H1 (cell line): ENCODE measurements at regions not wholly inside any gene's neighbourhood (a gene's known extent, or its start where the extent isn't known, plus 50 kb on each side); places are given as distances from the start of the nearest gene placed in this dataset.

Experiments used
- CTCF ChIA-PET: fragments of 300-600 bp; sonication (Branson Sonifier 250); formaldehyde crosslinking; loops from one replicate; lab custom pipeline; 2021; ENCODE audit not compliant: partially characterized antibody; lab: Charles Lee
- POLR2A ChIA-PET: fragments of 300-600 bp; sonication (Branson Sonifier 250); formaldehyde crosslinking; loops from one replicate; lab custom pipeline; 2021; ENCODE audit warnings: inconsistent platforms; ENCODE audit not compliant: partially characterized antibody; lab: Charles Lee
- DNase-seq, 2 experiments: peaks; one replicate each; pipeline versions ENCODE4 v3.0.0 to v3.0.0-alpha.2; 2010 to 2022; ENCODE audit warnings: low spot score in 2 of 2, low read depth in 1 of 2, mixed read lengths in 1 of 2
- FAIRE-seq: peaks from 2 replicates; lab custom pipeline; 2011; peaks lifted over from hg19 to GRCh38; lab: Jason Lieb, UNC
- H2AFZ ChIP-seq: 2 replicates; pipeline ENCODE4 v1.8.1; 2012; ENCODE audit warnings: low read length, inconsistent platforms
- H2AK5ac ChIP-seq: 2 replicates; pipeline ENCODE4 v1.6.1; 2013; ENCODE audit warnings: low read depth, low read length
- H2BK120ac ChIP-seq: replicated peaks from 2 replicates; pipeline ENCODE3; 2013; ENCODE audit warnings: low read depth, low read length, inconsistent platforms
- H2BK12ac ChIP-seq: 2 replicates; pipeline ENCODE4 v1.6.1; 2013; ENCODE audit warnings: low read depth, low read length
- H2BK15ac ChIP-seq: 2 replicates; pipeline ENCODE4 v1.6.1; 2013; ENCODE audit warnings: low read length
- H2BK20ac ChIP-seq: 2 replicates; pipeline ENCODE4 v1.6.1; 2013; ENCODE audit warnings: low read length
- H2BK5ac ChIP-seq: 2 replicates; pipeline ENCODE4 v1.6.1; 2013; ENCODE audit warnings: low read depth, low read length
- H3K14ac ChIP-seq: 2 replicates; pipeline ENCODE4 v1.6.1; 2013; ENCODE audit warnings: inconsistent platforms; ENCODE audit not compliant: insufficient read length
- H3K18ac ChIP-seq: 2 replicates; pipeline ENCODE4 v1.6.1; 2013; ENCODE audit warnings: low read length; ENCODE audit errors: extremely low read depth
- H3K23ac ChIP-seq: 2 replicates; pipeline ENCODE4 v1.6.1; 2013; ENCODE audit warnings: inconsistent platforms; ENCODE audit not compliant: insufficient read length
- H3K23me2 ChIP-seq: 2 replicates; pipeline ENCODE4 v1.6.1; 2013; ENCODE audit warnings: low read depth, low read length
- H3K27ac ChIP-seq: 2 replicates; pipeline ENCODE4 v1.6.1; 2011; ENCODE audit warnings: low read depth, low read length, inconsistent platforms
- H3K27me3 ChIP-seq, 4 experiments: replicated peaks in 1 of 4; 1 replicate in 1 of 4; 2 replicates in 3 of 4; pipeline versions ENCODE4 v1.6.1 to v1.8.1; 2011 to 2013; ENCODE audit warnings: low read length in 3 of 4, mild to moderate bottlenecking in 3 of 4, inconsistent platforms in 2 of 4, mixed read lengths in 2 of 4, moderate library complexity in 1 of 4; ENCODE audit not compliant: control insufficient read depth in 3 of 4, insufficient read depth in 3 of 4; ENCODE audit errors: extremely low read depth in 1 of 4
- H3K36me3 ChIP-seq, 4 experiments: 2 replicates each; pipeline versions ENCODE4 v1.6.1 to v1.8.1; 2011 to 2013; ENCODE audit warnings: mild to moderate bottlenecking in 4 of 4, low read length in 3 of 4, moderate library complexity in 2 of 4, control low read depth in 1 of 4, inconsistent platforms in 1 of 4; ENCODE audit not compliant: insufficient read depth in 4 of 4, control insufficient read depth in 2 of 4
- H3K4ac ChIP-seq: replicated peaks from 2 replicates; pipeline ENCODE3; 2013; ENCODE audit warnings: low read length, low read depth, mixed read lengths, inconsistent platforms; ENCODE audit not compliant: insufficient read length
- H3K4me1 ChIP-seq, 4 experiments: replicated peaks in 1 of 4; 1 replicate in 1 of 4; 2 replicates in 3 of 4; pipeline versions ENCODE4 v1.6.1 to v1.8.1; 2011 to 2013; ENCODE audit warnings: low read length in 3 of 4, inconsistent platforms in 2 of 4, mixed read lengths in 1 of 4; ENCODE audit not compliant: insufficient read depth in 4 of 4, control insufficient read depth in 3 of 4
- H3K4me2 ChIP-seq, 2 experiments: 2 replicates each; pipeline versions ENCODE4 v1.6.1 to v1.8.1; 2011 to 2013; ENCODE audit warnings: low read depth in 2 of 2, low read length in 2 of 2, control low read depth in 1 of 2, inconsistent platforms in 1 of 2, mild to moderate bottlenecking in 1 of 2; ENCODE audit not compliant: insufficient read depth in 1 of 2
- H3K4me3 ChIP-seq, 4 experiments: fragments of 200-600, 300-600 bp in 1 of 4; sonication (generic), shearing (Covaris generic), sonication (Bioruptor Twin) in 1 of 4; 2 replicates each; pipeline versions ENCODE4 v1.5.1 to v1.8.1; 2011 to 2016; ENCODE audit warnings: low read length in 4 of 4, low read depth in 3 of 4, control low read depth in 2 of 4, inconsistent platforms in 2 of 4, mild to moderate bottlenecking in 2 of 4, mixed read lengths in 1 of 4, moderate library complexity in 1 of 4; ENCODE audit not compliant: insufficient read depth in 2 of 4; ENCODE audit errors: extremely low read depth in 1 of 4
- H3K56ac ChIP-seq: replicated peaks from 2 replicates; pipeline ENCODE3; 2013; ENCODE audit warnings: low read depth, mild to moderate bottlenecking, mixed read lengths, low read length, inconsistent platforms; ENCODE audit not compliant: insufficient read length
- H3K79me1 ChIP-seq: 2 replicates; pipeline ENCODE4 v1.6.1; 2013; ENCODE audit warnings: low read depth, low read length, control low read depth
- H3K79me2 ChIP-seq, 2 experiments: 2 replicates each; pipeline versions ENCODE4 v1.6.1 to v1.8.1; 2012 to 2013; ENCODE audit warnings: low read length in 2 of 2, mild to moderate bottlenecking in 2 of 2, inconsistent platforms in 1 of 2; ENCODE audit not compliant: insufficient read depth in 2 of 2, control insufficient read depth in 1 of 2
- H3K9ac ChIP-seq, 4 experiments: replicated peaks in 1 of 4; 1 replicate in 1 of 4; 2 replicates in 3 of 4; pipeline versions ENCODE4 v1.6.1 to v1.8.1; 2011 to 2013; ENCODE audit warnings: low read depth in 3 of 4, low read length in 3 of 4, control low read depth in 2 of 4, mild to moderate bottlenecking in 2 of 4, moderate library complexity in 2 of 4, inconsistent platforms in 1 of 4; ENCODE audit errors: extremely low read depth in 1 of 4
- H3K9me3 ChIP-seq, 2 experiments: 2 replicates each; pipeline versions ENCODE4 v1.6.1 to v1.8.1; 2012 to 2013; ENCODE audit warnings: mild to moderate bottlenecking in 2 of 2, moderate library complexity in 2 of 2, control low read depth in 1 of 2, inconsistent platforms in 1 of 2, low read depth in 1 of 2, low read length in 1 of 2, mixed read lengths in 1 of 2; ENCODE audit not compliant: insufficient read depth in 2 of 2
- H4K20me1 ChIP-seq, 2 experiments: replicated peaks in 1 of 2; 2 replicates each; pipeline versions ENCODE3 to v1.8.1; 2011 to 2013; ENCODE audit warnings: inconsistent platforms in 2 of 2, low read length in 2 of 2, mild to moderate bottlenecking in 1 of 2; ENCODE audit not compliant: insufficient read depth in 2 of 2, control insufficient read depth in 1 of 2
- H4K5ac ChIP-seq: 2 replicates; pipeline ENCODE4 v1.6.1; 2013; ENCODE audit warnings: low read length, low read depth, mixed read lengths, inconsistent platforms; ENCODE audit not compliant: insufficient read length
- H4K8ac ChIP-seq: 2 replicates; pipeline ENCODE4 v1.8.0; 2013; ENCODE audit warnings: mild to moderate bottlenecking, moderate library complexity, low read length, inconsistent platforms; ENCODE audit not compliant: insufficient read depth; ENCODE audit errors: extremely low read depth
- H4K91ac ChIP-seq: replicated peaks from 2 replicates; pipeline ENCODE3; 2013; ENCODE audit warnings: low read length, mixed read lengths, inconsistent platforms; ENCODE audit not compliant: insufficient read length
- ASH2L ChIP-seq: fragments of 200-600, 300-600 bp; sonication (generic); IDR thresholded peaks from one replicate; pipeline ENCODE4 v1.7.1; 2017; ENCODE audit warnings: low read length
- BCL11A ChIP-seq, 2 experiments: IDR thresholded peaks; one replicate each; pipeline ENCODE4 v1.6.1; 2011; ENCODE audit warnings: low read depth in 2 of 2, low read length in 2 of 2, mild to moderate bottlenecking in 2 of 2
- CEBPB ChIP-seq: IDR thresholded peaks from 2 replicates; pipeline ENCODE4 v1.6.1; 2012; ENCODE audit warnings: low read depth, low read length
- CHD2 ChIP-seq: IDR thresholded peaks from 2 replicates; pipeline ENCODE4 v1.6.1; 2012; ENCODE audit warnings: low read length, improper control_type of control experiment
- EGR1 ChIP-seq: IDR thresholded peaks from 2 replicates; pipeline ENCODE4 v1.6.1; 2011; ENCODE audit warnings: low read depth, low read length, borderline replicate concordance
- EP300 ChIP-seq, 2 experiments: IDR thresholded peaks; 1 replicate in 1 of 2; 2 replicates in 1 of 2; pipeline ENCODE4 v1.6.1; 2011 to 2012; ENCODE audit warnings: low read depth in 2 of 2, low read length in 2 of 2, mild to moderate bottlenecking in 2 of 2, borderline replicate concordance in 1 of 2, inconsistent platforms in 1 of 2, moderate library complexity in 1 of 2
- POLR2AphosphoS5 ChIP-seq: IDR thresholded peaks from 2 replicates; pipeline ENCODE4 v1.6.1; 2011; ENCODE audit warnings: low read depth, low read length
- POU5F1 ChIP-seq: IDR thresholded peaks from 2 replicates; pipeline ENCODE4 v1.6.1; 2011; ENCODE audit warnings: low read depth, mild to moderate bottlenecking, low read length, moderate library complexity
- RAD21 ChIP-seq, 2 experiments: IDR thresholded peaks in 1 of 2; conservative IDR thresholded peaks in 1 of 2; 2 replicates each; pipeline ENCODE4 v1.6.1; 2011; ENCODE audit warnings: low read depth in 2 of 2, low read length in 2 of 2, improper control_type of control experiment in 1 of 2, inconsistent platforms in 1 of 2, mild to moderate bottlenecking in 1 of 2, moderate library complexity in 1 of 2
- RFX5 ChIP-seq: IDR thresholded peaks from 2 replicates; pipeline ENCODE4 v1.6.1; 2011; ENCODE audit warnings: low read depth, low read length, improper control_type of control experiment, borderline replicate concordance
- RXRA ChIP-seq: IDR thresholded peaks from 2 replicates; pipeline ENCODE4 v1.6.1; 2011; ENCODE audit warnings: low read depth, mild to moderate bottlenecking, low read length, moderate library complexity; ENCODE audit not compliant: insufficient read depth
- SUZ12 ChIP-seq: fragments of 200-600 bp; sonication (generic); IDR thresholded peaks from 2 replicates; pipeline ENCODE4 v1.6.1; 2012; ENCODE audit warnings: mild to moderate bottlenecking, inconsistent platforms, low read length, moderate library complexity, mixed read lengths
- WGBS, 2 experiments: shearing (Covaris generic) in 1 of 2; methylation state at CpG; one replicate each; pipeline versions ENCODE4 v1.1.6 to v1.1.7; 2013 to 2015; ENCODE audit warnings: low lambda C conversion rate in 2 of 2, mixed read lengths in 2 of 2, inconsistent platforms in 1 of 2, low coverage in 1 of 2, missing lambda C conversion rate in 1 of 2; ENCODE audit not compliant: insufficient replicate concordance in 2 of 2, insufficient coverage in 1 of 2, insufficient read length in 1 of 2; ENCODE audit errors: extremely low coverage in 1 of 2, missing lambda C conversion rate in 1 of 2; 5-methylcytosine and 5-hydroxymethylcytosine counted together
- TF ChIP-seq, protein P1 (sequence below): IDR thresholded peaks from 2 replicates; pipeline ENCODE4 v1.6.1; 2012; ENCODE audit warnings: low read length, inconsistent platforms

DNA sequence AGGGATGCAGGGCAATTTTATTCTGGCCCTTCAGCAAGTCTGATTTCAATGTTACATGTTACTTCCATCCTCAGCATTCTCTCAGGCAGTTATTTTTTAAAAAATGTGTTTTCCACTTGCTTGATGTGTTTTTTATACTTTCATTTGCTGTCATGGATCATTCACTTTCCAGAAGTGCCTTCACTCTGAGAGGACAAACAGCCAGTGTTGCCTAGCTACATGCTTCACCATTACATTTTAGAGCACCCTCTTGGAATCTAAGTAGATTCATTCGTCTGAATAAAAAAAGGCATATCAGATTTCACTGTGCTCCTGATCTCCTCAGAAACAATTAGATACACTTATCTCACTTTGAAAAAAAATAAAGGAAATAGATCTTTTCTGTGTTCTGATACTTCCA, 93.6 kb upstream of the POU1F1 start:
- H3K79me2 ChIP-seq, result no peaks in the 10 kb centered on the region
- no peak overlapping the region for H2BK120ac ChIP-seq
- no peak overlapping the region for H3K4me3 ChIP-seq
- H4K91ac ChIP-seq, result no peak overlapping the region
- no peaks in the 10 kb centered on the region for H3K4me1 ChIP-seq
- no peak overlapping the region for H4K5ac ChIP-seq
- DNase-seq (no peak), FAIRE-seq (no peak)
- no peak overlapping the region for H3K18ac ChIP-seq
- H3K27me3 ChIP-seq, result no peaks in the 10 kb centered on the region
- no peaks in the 10 kb centered on the region for H3K23me2 ChIP-seq
- no peaks in the 10 kb centered on the region for H3K79me1 ChIP-seq
- no peaks in the 10 kb centered on the region for H4K20me1 ChIP-seq
- ChIA-PET CTCF (interaction anchor here (0.7 kb wide), 2 partner anchors 132 to 134 kb away, joined by 3 read pairs; no protein-coding TSS in a partner anchor), POLR2A (no interaction called here)
- H3K9me3 ChIP-seq, result peaks cover 4 to 5% of the 10 kb centered on the region in 2 experiments; a peak in 3 of 4 replicates
- H3K4ac ChIP-seq, result no peak overlapping the region
- no peak overlapping the region for H2AK5ac ChIP-seq
- peak overlapping the region; percentile 5; the same call in 1 of the 2 replicates for H2AFZ ChIP-seq
- no peak overlapping the region for H2BK5ac ChIP-seq
- H3K36me3 ChIP-seq, result peaks cover 0 to 3% (median 0%) of the 10 kb centered on the region in 4 experiments; a peak in 1 of 8 replicates
- no peak overlapping the region for H2BK20ac ChIP-seq
- no peak overlapping the region for H2BK15ac ChIP-seq
- H3K56ac ChIP-seq, result no peak overlapping the region
- no peak overlapping the region for H3K9ac ChIP-seq
- no peak overlapping the region for H3K23ac ChIP-seq
- H3K14ac ChIP-seq, result no peak overlapping the region
- 63% methylated on average over 1 of the region's 1 CpG; no CpG with 5 or more reads in 1 of the 2 experiments for WGBS, 2 experiments
- H3K27ac ChIP-seq, result no peak overlapping the region
- no peak overlapping the region for H4K8ac ChIP-seq
- H2BK12ac ChIP-seq, result no peak overlapping the region
- no peak overlapping the region for H3K4me2 ChIP-seq
- no peak for TF ChIP-seq SUZ12
- no peak for TF ChIP-seq ASH2L
- TF ChIP-seq RAD21 (IDR thresholded peaks at IDR 0.05 in 1 of 2, conservative IDR thresholded peaks at IDR 0.05 in 1 of 2; ENCODE audit: low read depth in 2 of 2, low read length in 2 of 2), result no peak
- TF ChIP-seq CHD2, result no peak
- no peak for TF ChIP-seq BCL11A (IDR thresholded peaks at IDR 0.05; ENCODE audit: low read depth in 2 of 2, low read length in 2 of 2)
- TF ChIP-seq RXRA, result no peak
- TF ChIP-seq POLR2AphosphoS5, result no peak
- TF ChIP-seq CEBPB, result no peak
- TF ChIP-seq EP300 (IDR thresholded peaks at IDR 0.05; ENCODE audit: borderline replicate concordance in 1 of 2, low read depth in 2 of 2, low read length in 2 of 2), result no peak
- TF ChIP-seq, protein P1, sequence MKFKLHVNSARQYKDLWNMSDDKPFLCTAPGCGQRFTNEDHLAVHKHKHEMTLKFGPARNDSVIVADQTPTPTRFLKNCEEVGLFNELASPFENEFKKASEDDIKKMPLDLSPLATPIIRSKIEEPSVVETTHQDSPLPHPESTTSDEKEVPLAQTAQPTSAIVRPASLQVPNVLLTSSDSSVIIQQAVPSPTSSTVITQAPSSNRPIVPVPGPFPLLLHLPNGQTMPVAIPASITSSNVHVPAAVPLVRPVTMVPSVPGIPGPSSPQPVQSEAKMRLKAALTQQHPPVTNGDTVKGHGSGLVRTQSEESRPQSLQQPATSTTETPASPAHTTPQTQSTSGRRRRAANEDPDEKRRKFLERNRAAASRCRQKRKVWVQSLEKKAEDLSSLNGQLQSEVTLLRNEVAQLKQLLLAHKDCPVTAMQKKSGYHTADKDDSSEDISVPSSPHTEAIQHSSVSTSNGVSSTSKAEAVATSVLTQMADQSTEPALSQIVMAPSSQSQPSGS, result no peak
- no peak for TF ChIP-seq POU5F1
- TF ChIP-seq RFX5, result no peak
- no peak for TF ChIP-seq EGR1
